PFSK-1 (cell line): ENCODE measurements at regions not wholly inside any gene's neighbourhood (a gene's known extent, or its start where the extent isn't known, plus 50 kb on each side); places are given as distances from the start of the nearest gene placed in this dataset.

ENCODE experiments used
- FOXP2 ChIP-seq: optimal IDR thresholded peaks from 2 replicates; pipeline ENCODE3; 2011; ENCODE audit warnings: borderline replicate concordance, control low read depth, inconsistent platforms; ENCODE audit not compliant: insufficient read depth; ENCODE audit errors: extremely low read length, extremely low read depth
- POLR2AphosphoS5 ChIP-seq: IDR thresholded peaks from 2 replicates; pipeline ENCODE4 v1.6.1; 2012; ENCODE audit warnings: low read depth, mild to moderate bottlenecking, control low read depth, low read length, moderate library complexity
- REST ChIP-seq, 2 experiments: IDR thresholded peaks; 2 replicates each; pipeline versions ENCODE4 v1.6.1 to v1.8.0; 2011 to 2012; ENCODE audit warnings: low read depth in 2 of 2, low read length in 2 of 2, control low read depth in 1 of 2, inconsistent platforms in 1 of 2, mild to moderate bottlenecking in 1 of 2, moderate library complexity in 1 of 2; ENCODE audit not compliant: insufficient read depth in 1 of 2
- SIN3A ChIP-seq: IDR thresholded peaks from 2 replicates; pipeline ENCODE4 v1.6.1; 2012; ENCODE audit warnings: mild to moderate bottlenecking, low read length, moderate library complexity, borderline replicate concordance; ENCODE audit not compliant: insufficient read depth
- TAF1 ChIP-seq: IDR thresholded peaks from 2 replicates; pipeline ENCODE4 v1.6.1; 2012; ENCODE audit warnings: low read length, control low read depth, borderline replicate concordance; ENCODE audit not compliant: insufficient read depth

GRCh38 chr1:200334661-200335256 is 75.1 kb downstream of the ZNF281 start:
- no peak for TF ChIP-seq REST (IDR thresholded peaks at IDR 0.05; ENCODE audit: insufficient read depth in 1 of 2, low read depth in 2 of 2, low read length in 2 of 2)
- TF ChIP-seq POLR2AphosphoS5, result no peak
- TF ChIP-seq FOXP2, result no peak
- no peak for TF ChIP-seq SIN3A
- TF ChIP-seq TAF1, result no peak

GRCh38 chr1:200333329-200333728 is 76.5 kb downstream of the ZNF281 start:
- TF ChIP-seq REST (IDR thresholded peaks at IDR 0.05; ENCODE audit: insufficient read depth in 1 of 2, low read depth in 2 of 2, low read length in 2 of 2), result no peak
- no peak for TF ChIP-seq TAF1
- TF ChIP-seq POLR2AphosphoS5, result no peak

- TF ChIP-seq FOXP2, result no peak
- TF ChIP-seq REST (IDR thresholded peaks at IDR 0.05; ENCODE audit: insufficient read depth in 1 of 2, low read depth in 2 of 2, low read length in 2 of 2), result no peak
- TF ChIP-seq SIN3A, result no peak
- TF ChIP-seq POLR2AphosphoS5, result no peak
- TF ChIP-seq TAF1, result no peak
Measured at GRCh38 chr1:200332716-200333115, 77.1 kb downstream of the ZNF281 start.

- TF ChIP-seq POLR2AphosphoS5 (no peak), TAF1 (no peak), SIN3A (no peak), REST (IDR thresholded peaks at IDR 0.05; ENCODE audit: insufficient read depth in 1 of 2, low read depth in 2 of 2, low read length in 2 of 2) (no peak), FOXP2 (no peak)
Measured at GRCh38 chr1:200330741-200331428, 79.0 kb downstream of the ZNF281 start.
